Left lung (tissue), 4 donors: ENCODE measurements at regions not wholly inside any gene's neighbourhood (a gene's known extent, or its start where the extent isn't known, plus 50 kb on each side); places are given as distances from the start of the nearest gene placed in this dataset.

Experiments
- ATAC-seq: fragments of 200-7000 bp; cut with Tn5 transposase; one replicate; pipeline ENCODE4 v1.9.1; 2020; ENCODE audit warnings: moderate library complexity
- DNase-seq, 4 donors: peaks; one replicate each; pipeline ENCODE4 v3.0.0-alpha.2; 2013 to 2020
- H3K27ac ChIP-seq, 2 donors: fragments of 200-600 bp; sonication (generic) in 1 of 2; one replicate each; pipeline versions ENCODE4 v1.5.0 to v1.8.0; 2020 to 2021
- H3K27me3 ChIP-seq, 2 donors: fragments of 200-600 bp; sonication (generic) in 1 of 2; one replicate each; pipeline versions ENCODE4 v1.5.0 to v1.8.0; 2020 to 2021
- H3K36me3 ChIP-seq, 2 donors: fragments of 200-600 bp; sonication (generic) in 1 of 2; one replicate each; pipeline versions ENCODE4 v1.5.0 to v1.8.0; 2020 to 2021
- H3K4me1 ChIP-seq, 2 donors: fragments of 200-600 bp; one replicate each; pipeline ENCODE4 v1.8.0; 2021
- H3K4me3 ChIP-seq, 2 donors: fragments of 200-600 bp; sonication (generic) in 1 of 2; one replicate each; pipeline versions ENCODE4 v1.5.0 to v1.8.0; 2020 to 2021; ENCODE audit warnings: mild to moderate bottlenecking in 1 of 2
- H3K9me3 ChIP-seq, 2 donors: fragments of 200-600 bp; sonication (generic) in 1 of 2; one replicate each; pipeline versions ENCODE4 v1.5.0 to v1.8.0; 2020 to 2021
- intact Hi-C, 2 donors: fragments of 100-400 bp; cut with DNase I; formaldehyde crosslinking; loops; one replicate each; pipeline versions ENCODE4 v1.11.2 to v1.14.2; 2022
- TF ChIP-seq, protein P1 (sequence below), 2 donors: fragments of 200-600 bp; sonication (generic) in 1 of 2; IDR thresholded peaks; one replicate each; pipeline versions ENCODE4 v1.5.0 to v1.8.0; 2021; ENCODE audit warnings: antibody characterized with exemption in 2 of 2
- donor health status: DM: no; HTN: yes; CAD: no.
- donor health status: DM: no; HTN: no; CAD: no.

DNA sequence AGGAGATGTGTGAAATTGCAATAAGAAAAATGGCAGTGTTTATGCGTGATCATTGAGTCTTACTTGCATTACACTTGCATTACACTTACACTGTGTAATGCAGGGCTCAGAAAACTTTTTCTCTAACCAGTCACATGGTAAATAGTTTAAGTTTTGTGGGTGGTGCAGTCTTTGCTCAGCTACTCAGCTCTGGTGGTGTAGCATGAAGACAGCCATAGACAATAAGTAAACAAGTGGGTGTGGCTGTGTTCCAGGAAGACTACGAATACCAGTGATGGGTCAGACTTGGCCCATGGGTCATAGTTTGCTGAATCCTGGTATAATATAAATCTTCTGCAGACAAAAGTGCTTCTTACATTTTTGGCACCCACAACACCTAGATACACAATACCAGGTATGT is 115.6 kb upstream of the CYP1B1 start:
- no peaks in the 10 kb centered on the region for H3K36me3 ChIP-seq

DNA sequence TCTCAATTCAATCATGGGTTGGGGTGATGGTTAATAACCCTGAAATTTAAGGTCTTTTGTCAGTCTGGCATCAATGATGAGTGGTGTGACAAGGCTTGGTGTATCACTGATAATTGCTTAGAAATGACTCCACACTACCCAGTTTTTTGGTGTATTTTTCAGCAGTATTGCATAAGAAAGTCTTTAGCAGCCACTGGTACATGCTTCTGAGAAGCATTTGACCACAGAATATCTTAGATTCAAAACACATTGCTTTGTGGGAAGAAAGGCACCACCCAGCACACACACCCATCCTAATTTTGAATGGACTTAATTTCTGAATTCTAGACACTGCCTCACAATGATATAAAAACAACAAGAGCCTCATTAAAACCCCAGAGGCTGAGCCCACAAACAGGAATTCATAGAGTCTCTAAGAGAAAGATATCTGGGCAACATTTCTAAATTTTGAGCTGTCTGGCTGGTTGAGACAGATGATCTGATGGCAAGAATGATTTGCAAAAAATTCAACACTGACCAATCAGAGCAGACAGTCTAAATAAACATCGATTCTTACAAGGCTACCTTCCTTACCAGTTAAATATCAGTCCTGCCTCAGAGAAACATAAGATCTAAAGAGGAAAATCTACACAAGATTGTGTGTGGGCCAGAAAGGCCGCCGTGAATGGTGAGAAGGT is 114.7 kb upstream of the CYP1B1 start:
- Histone ChIP-seq H3K4me3 (no peak overlapping the region), H3K4me1 (peaks cover 4 to 26% of the 10 kb centered on the region in 2 donors), H3K27me3 (no peaks in the 10 kb centered on the region), H3K9me3 (no peaks in the 10 kb centered on the region), H3K27ac (peak overlapping the region in 1 of 2 donors; percentile 33), H3K36me3 (no peaks in the 10 kb centered on the region)
- ATAC-seq (peak; percentile 51), DNase-seq (no peak)
- TF ChIP-seq, protein P1, sequence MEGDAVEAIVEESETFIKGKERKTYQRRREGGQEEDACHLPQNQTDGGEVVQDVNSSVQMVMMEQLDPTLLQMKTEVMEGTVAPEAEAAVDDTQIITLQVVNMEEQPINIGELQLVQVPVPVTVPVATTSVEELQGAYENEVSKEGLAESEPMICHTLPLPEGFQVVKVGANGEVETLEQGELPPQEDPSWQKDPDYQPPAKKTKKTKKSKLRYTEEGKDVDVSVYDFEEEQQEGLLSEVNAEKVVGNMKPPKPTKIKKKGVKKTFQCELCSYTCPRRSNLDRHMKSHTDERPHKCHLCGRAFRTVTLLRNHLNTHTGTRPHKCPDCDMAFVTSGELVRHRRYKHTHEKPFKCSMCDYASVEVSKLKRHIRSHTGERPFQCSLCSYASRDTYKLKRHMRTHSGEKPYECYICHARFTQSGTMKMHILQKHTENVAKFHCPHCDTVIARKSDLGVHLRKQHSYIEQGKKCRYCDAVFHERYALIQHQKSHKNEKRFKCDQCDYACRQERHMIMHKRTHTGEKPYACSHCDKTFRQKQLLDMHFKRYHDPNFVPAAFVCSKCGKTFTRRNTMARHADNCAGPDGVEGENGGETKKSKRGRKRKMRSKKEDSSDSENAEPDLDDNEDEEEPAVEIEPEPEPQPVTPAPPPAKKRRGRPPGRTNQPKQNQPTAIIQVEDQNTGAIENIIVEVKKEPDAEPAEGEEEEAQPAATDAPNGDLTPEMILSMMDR (IDR thresholded peaks at IDR 0.05) = no peak
- intact Hi-C loops = no loop called here

More for the DNA sequence above, 115.6 kb upstream of the CYP1B1 start:
- ATAC-seq = no peak
- intact Hi-C loops = no loop called here
- DNase-seq = no peak
- Histone ChIP-seq H3K9me3 (no peaks in the 10 kb centered on the region), H3K27ac (no peak overlapping the region), H3K4me3 (no peak overlapping the region), H3K4me1 (peaks cover 4 to 22% of the 10 kb centered on the region in 2 donors), H3K27me3 (no peaks in the 10 kb centered on the region)
- TF ChIP-seq, protein P1 (IDR thresholded peaks at IDR 0.05) = no peak

DNA sequence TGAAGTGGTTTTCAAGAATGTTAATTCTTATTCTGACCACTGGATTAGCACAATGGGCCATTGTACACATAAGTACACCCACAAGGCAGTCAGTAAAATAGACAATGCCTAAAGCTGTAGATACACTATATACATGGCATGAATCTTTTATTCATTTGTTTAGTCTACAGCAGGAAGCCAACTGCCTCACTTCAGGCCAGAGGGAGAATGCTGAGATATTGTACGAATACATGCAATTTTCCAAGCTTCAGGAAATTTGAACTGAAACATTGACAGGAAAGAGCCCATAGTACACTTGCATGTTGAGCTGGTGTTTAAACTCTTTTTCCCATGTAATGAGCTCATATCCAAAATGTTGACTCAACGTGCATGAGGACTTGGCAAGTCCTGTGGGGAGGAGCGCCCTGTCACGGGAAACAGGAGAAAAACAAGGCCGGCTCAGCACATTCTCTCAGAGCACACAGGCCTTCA is 111.6 kb upstream of the CYP1B1 start:
- H3K36me3 ChIP-seq = no peaks in the 10 kb centered on the region
- H3K4me3 ChIP-seq = no peak overlapping the region
- intact Hi-C loops = no loop called here
- no peaks in the 10 kb centered on the region for H3K9me3 ChIP-seq
- H3K27me3 ChIP-seq = no peaks in the 10 kb centered on the region
- peak; percentile 36 to 80 (median 66) for DNase-seq
- peaks cover 4 to 26% of the 10 kb centered on the region in 2 donors for H3K4me1 ChIP-seq
- peak overlapping the region; percentile 48 to 81 for H3K27ac ChIP-seq
- TF ChIP-seq, protein P1 (IDR thresholded peaks at IDR 0.05) = no peak
- peak; percentile 92 for ATAC-seq

DNA sequence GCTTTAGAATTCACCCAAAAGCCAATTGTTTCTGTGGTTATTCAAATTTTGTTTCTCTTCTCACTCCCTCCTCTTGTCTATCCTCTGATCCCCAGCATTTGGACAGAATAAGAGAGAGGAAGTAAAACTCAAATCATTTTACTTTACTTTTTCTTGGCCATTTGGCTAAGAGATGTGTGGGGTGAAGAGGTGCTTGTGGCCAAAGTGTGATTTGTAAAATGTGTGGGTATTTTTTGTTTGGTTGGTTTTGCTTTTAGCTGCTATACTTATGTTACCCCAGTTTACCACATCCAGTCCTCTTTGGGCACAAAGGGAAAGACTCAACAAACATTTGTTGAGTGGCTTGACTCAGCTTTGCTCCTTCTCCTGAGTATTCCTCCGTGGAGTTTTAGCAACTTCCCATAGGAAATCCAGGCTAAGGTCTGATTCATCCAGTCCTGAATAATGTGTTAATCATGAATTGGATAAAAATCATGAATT is 109.1 kb upstream of the CYP1B1 start:
- TF ChIP-seq, protein P1 (IDR thresholded peaks at IDR 0.05) = no peak
- H3K9me3 ChIP-seq = no peaks in the 10 kb centered on the region
- H3K27ac ChIP-seq = peak overlapping the region; percentile 45 to 58
- DNase-seq = no peak
- H3K27me3 ChIP-seq = no peaks in the 10 kb centered on the region
- H3K4me3 ChIP-seq = no peak overlapping the region
- H3K36me3 ChIP-seq = no peaks in the 10 kb centered on the region
- peaks cover 4 to 26% of the 10 kb centered on the region in 2 donors for H3K4me1 ChIP-seq
- intact Hi-C loops = no loop called here
- peak; percentile 23 for ATAC-seq

DNA sequence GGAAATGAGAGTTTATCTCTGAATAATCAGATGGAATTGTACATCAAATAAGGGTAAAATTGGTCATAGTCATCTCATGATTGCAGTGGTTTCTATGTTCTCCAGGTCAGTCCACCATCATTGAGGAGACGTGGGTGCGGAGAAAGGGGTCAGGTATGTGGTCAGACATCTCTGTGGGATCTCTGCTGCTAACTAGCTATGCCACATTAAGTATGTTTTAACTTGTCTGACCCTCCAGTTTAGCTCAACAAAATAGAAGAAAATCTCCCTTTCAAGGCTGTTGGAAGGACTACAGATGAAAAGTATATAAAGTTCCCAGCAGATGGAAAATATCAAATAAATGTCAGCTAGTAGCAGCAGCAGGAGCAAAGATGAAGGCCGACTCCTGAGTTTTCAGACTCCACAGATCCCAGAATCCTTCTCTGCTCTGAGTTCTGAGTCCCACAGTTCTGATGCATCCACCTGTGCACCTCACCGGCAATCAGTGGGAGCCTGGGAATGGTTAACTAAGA is 106.6 kb upstream of the CYP1B1 start:
- Histone ChIP-seq H3K9me3 (no peaks in the 10 kb centered on the region), H3K4me1 (peaks cover 11 to 40% of the 10 kb centered on the region in 2 donors), H3K4me3 (no peak overlapping the region), H3K27ac (no peak overlapping the region), H3K36me3 (no peaks in the 10 kb centered on the region), H3K27me3 (no peaks in the 10 kb centered on the region)
- intact Hi-C loops = no loop called here
- DNase-seq = no peak
- no peak for ATAC-seq
- TF ChIP-seq, protein P1 (IDR thresholded peaks at IDR 0.05) = no peak
